ENCODE measurements at regions not wholly inside any gene's neighbourhood (a gene's known extent, or its start where the extent isn't known, plus 50 kb on each side); places are given as distances from the start of the nearest gene placed in this dataset.

GRCh38 chr3:105277656-105278055 is 89.1 kb upstream of the ALCAM start:
- no CpG with 5 or more reads among the region's 3 CpGs for WGBS (ENCODE audit: extremely low coverage, insufficient read length, low lambda C conversion rate)
- Histone ChIP-seq H3K27ac (ENCODE audit: insufficient read length, low read depth, low read length) (no peak overlapping the region), H2AFZ (ENCODE audit: low read length) (no peak overlapping the region), H2BK12ac (ENCODE audit: insufficient read length, low read depth, low read length) (no peak overlapping the region), H4K91ac (ENCODE audit: insufficient read length, low read depth, low read length) (no peak overlapping the region), H3K4me1 (ENCODE audit: insufficient read depth, low read length) (no peaks in the 10 kb centered on the region), H3K27me3 (ENCODE audit: insufficient read depth, low read length) (no peaks in the 10 kb centered on the region), H2BK15ac (ENCODE audit: low read depth, low read length) (no peak overlapping the region), H3K9ac (ENCODE audit: extremely low read depth, insufficient read length, low read length) (no peak overlapping the region), H3K18ac (ENCODE audit: insufficient read length, low read depth, low read length) (no peak overlapping the region), H4K20me1 (ENCODE audit: control insufficient read depth, insufficient read depth, insufficient read length) (no peaks in the 10 kb centered on the region), H3K56ac (ENCODE audit: insufficient read length, low read depth, low read length) (no peak overlapping the region), H3K79me1 (ENCODE audit: insufficient read depth, low read depth, low read length, poor library complexity, severe bottlenecking) (no peaks in the 10 kb centered on the region), H3K9me3 (ENCODE audit: control insufficient read depth, low read depth, low read length) (no peaks in the 10 kb centered on the region), H3K79me2 (ENCODE audit: insufficient read depth, low read length) (no peaks in the 10 kb centered on the region), H2BK120ac (ENCODE audit: low read depth, low read length, poor library complexity, severe bottlenecking) (no peak overlapping the region), H3K4me2 (ENCODE audit: insufficient read depth, insufficient read length, low read length) (no peak overlapping the region), H3K14ac (ENCODE audit: insufficient read depth, low read length) (no peak overlapping the region), H3K23me2 (ENCODE audit: insufficient read length, low read depth, low read length, poor library complexity, severe bottlenecking) (no peaks in the 10 kb centered on the region), H2BK20ac (ENCODE audit: low read depth, low read length, poor library complexity, severe bottlenecking) (no peak overlapping the region), H4K8ac (replicated peaks; ENCODE audit: insufficient read length, low read depth, low read length) (no peak overlapping the region), H4K5ac (ENCODE audit: insufficient read length, low read depth, low read length) (no peak overlapping the region), H3T11ph (ENCODE audit: low read length) (no peak overlapping the region), H3K23ac (ENCODE audit: insufficient read length, low read depth, low read length) (no peak overlapping the region), H2BK5ac (ENCODE audit: insufficient read length, low read length) (no peak overlapping the region), H3K4ac (ENCODE audit: low read depth, low read length) (no peak overlapping the region), H2AK5ac (ENCODE audit: insufficient read length, low read length) (no peak overlapping the region)
- no peak for DNase-seq
- no peak for TF ChIP-seq CTCF (conservative IDR thresholded peaks at IDR 0.05)
- Mint-ChIP-seq H3K27me3 (ENCODE audit: low read depth) (no peaks in the 10 kb centered on the region), H3K9me3 (no peaks in the 10 kb centered on the region), H3K4me3 (no peak overlapping the region), H3K27ac (no peak overlapping the region), H3K4me1 (no peaks in the 10 kb centered on the region; a peak in 1 of 4 replicates), H3K36me3 (ENCODE audit: insufficient read depth in 1 of 3, low read depth in 3 of 3) (no peaks in the 10 kb centered on the region)
